GM12865 (cell line): ENCODE measurements at regions not wholly inside any gene's neighbourhood (a gene's known extent, or its start where the extent isn't known, plus 50 kb on each side); places are given as distances from the start of the nearest gene placed in this dataset.

ENCODE experiments used
- DNase-seq: peaks from one replicate; pipeline ENCODE4 v3.0.0; 2010; ENCODE audit warnings: low read depth
- H3K4me3 ChIP-seq: 2 replicates; pipeline ENCODE4 v1.5.1; 2011; ENCODE audit warnings: mild to moderate bottlenecking, low read depth, low read length, control low read depth
- TF ChIP-seq, protein P1 (sequence below): IDR thresholded peaks from 2 replicates; pipeline ENCODE4 v1.5.1; 2011; ENCODE audit warnings: low read length, control low read depth, low read depth, inconsistent platforms; ENCODE audit not compliant: insufficient read depth; ENCODE audit errors: missing control alignments

DNA sequence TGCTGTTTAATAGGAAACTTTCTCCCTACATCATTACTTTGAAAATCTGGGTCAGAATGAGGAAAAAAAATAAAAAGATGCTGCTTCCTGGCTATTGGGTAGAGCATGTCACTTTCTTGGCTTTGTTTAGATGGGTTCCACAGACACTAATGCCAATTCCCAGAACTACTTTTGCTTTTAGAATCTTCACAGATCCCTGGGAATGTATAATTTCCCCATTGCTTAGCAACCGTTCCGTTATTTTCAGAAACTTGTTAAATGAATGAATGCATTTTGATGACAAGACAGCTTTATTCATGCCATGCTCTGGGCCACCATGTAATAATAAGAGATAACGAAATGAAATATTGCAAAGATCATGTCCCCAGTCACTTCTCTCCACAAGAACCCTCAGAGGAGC is 126.5 kb upstream of the TRPC7 start:
- DNase-seq: no peak
- TF ChIP-seq, protein P1, sequence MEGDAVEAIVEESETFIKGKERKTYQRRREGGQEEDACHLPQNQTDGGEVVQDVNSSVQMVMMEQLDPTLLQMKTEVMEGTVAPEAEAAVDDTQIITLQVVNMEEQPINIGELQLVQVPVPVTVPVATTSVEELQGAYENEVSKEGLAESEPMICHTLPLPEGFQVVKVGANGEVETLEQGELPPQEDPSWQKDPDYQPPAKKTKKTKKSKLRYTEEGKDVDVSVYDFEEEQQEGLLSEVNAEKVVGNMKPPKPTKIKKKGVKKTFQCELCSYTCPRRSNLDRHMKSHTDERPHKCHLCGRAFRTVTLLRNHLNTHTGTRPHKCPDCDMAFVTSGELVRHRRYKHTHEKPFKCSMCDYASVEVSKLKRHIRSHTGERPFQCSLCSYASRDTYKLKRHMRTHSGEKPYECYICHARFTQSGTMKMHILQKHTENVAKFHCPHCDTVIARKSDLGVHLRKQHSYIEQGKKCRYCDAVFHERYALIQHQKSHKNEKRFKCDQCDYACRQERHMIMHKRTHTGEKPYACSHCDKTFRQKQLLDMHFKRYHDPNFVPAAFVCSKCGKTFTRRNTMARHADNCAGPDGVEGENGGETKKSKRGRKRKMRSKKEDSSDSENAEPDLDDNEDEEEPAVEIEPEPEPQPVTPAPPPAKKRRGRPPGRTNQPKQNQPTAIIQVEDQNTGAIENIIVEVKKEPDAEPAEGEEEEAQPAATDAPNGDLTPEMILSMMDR: no peak
- H3K4me3 ChIP-seq: no peak overlapping the region

DNA sequence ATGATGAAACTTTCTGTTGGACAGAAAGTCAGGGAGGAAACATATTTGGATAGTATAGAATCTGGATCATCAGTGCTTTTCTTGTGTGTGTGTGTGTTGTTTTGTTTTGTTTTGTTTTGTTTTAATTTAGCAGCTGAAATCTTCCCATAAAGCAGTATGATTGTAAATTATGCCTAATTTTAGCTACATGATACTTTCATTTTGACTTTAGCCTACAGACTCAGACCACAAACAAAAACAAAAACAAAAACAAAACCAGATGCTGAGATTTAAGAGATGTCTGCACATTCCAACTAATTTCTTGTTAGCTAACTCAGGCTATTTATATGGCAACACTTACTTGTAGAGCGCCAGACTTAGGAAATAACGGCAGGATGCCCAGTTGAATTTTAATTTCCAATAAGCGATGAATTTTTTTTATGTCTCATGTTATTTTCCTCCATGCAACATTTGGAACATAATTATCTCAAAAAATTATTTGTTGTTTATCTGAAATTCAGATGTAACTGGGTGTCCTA is 119.5 kb upstream of the TRPC7 start:
- DNase-seq: peak; percentile 18
- H3K4me3 ChIP-seq: no peak overlapping the region
- TF ChIP-seq, protein P1: no peak

DNA sequence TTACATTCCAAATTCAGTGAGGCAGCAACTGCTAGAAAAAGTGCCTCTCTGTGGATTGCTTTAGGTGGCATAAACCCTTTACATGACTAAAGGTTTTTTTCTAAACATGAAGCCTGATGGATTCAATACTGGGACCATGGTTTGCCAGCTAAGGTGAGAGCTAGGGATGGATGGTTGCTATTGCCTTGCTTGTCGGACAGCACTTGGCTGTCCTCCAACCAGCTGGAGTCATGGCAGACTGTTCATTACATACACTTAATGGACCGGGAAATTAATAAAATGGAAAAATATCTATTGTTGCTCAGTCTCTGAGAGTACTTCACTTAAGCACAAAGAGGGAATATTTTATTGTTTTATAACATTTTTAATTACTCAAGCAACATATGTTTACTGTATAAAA is 116.9 kb upstream of the TRPC7 start:
- no peak overlapping the region for H3K4me3 ChIP-seq
- TF ChIP-seq, protein P1: no peak
- DNase-seq: no peak

DNA sequence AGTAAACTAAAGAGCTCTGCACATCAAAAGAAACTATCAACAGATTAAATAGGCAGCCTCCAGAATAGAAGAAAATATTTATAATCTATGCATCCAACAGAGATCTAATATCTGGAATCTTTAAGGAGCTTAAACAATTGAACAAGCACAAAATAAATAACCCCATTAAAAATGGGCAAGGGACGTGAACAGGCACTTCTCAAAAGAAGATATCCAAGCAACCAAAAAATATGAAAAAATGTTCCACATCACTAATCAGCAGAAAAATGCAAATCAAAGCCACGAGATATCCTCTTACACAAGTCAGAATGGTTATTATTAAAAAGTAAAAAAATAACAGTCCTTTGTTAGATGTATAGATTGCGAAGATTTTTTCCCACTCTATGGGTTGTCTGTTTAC is 109.1 kb upstream of the TRPC7 start:
- TF ChIP-seq, protein P1: no peak
- H3K4me3 ChIP-seq: no peak overlapping the region
- DNase-seq: no peak

DNA sequence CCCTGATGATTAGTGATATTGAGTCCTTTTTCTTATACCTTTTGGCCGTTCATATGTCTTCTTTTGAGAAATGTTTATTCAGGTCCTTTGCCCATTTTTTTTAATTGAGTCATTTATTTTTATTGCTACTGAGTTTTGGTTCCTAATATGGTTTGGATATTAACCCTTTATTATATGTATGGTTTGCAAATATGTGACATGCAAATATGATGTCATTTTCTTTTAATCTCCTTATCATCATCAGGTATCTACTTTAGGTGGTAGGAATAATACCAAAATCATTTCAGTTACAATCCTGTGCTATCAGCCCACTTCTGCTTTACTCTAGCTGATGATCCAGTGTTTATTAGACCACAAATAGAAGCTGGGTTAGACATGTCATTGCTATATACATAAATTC is 102.3 kb upstream of the TRPC7 start:
- no peak overlapping the region for H3K4me3 ChIP-seq
- DNase-seq: no peak
- TF ChIP-seq, protein P1: no peak

DNA sequence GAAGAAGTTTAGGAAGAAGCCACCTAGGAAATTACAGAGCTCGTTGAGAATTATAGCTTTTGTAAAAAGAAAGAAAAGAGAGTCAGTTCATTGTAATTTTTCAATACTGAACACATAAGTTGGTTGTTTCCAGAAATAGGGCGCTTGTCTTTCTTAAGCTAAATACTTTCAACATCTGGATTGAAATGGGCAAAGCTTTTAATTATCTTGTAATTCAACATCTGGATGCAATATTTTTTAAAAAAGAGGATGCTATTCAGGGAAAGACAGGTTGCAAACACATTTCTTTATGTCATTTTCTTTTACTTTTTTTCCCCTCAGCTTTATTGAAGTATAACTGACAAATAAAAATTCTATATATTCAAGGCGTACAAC is 100.7 kb upstream of the TRPC7 start:
- no peak overlapping the region for H3K4me3 ChIP-seq
- TF ChIP-seq, protein P1: no peak
- DNase-seq: no peak

DNA sequence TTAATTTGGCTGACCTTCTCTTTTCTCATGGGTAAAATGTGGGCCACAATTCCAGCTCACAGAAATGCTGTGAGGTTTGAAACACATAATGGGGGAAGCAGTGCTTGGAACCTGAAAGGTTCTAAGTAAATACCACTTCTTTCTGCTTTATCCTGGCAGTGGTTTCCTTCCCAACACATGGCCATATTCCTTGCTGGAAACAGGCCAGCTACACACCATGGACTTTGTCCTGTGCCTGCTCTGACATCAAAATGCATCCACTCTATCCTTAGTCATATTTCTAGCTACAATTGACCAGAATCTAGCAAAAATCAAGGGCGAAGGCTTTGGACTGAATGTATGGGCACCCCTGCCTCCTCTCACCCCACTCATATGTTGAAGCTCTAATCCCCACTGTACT is 93.1 kb upstream of the TRPC7 start:
- TF ChIP-seq, protein P1: no peak
- no peak for DNase-seq

More for the DNA sequence above, 93.1 kb upstream of the TRPC7 start:
- H3K4me3 ChIP-seq: no peak overlapping the region
